NCI-H1694 treated with DMSO at 0.1 percent for 48 hours (cell line): ENCODE measurements at regions not wholly inside any gene's neighbourhood (a gene's known extent, or its start where the extent isn't known, plus 50 kb on each side); places are given as distances from the start of the nearest gene placed in this dataset.

Experiments
- DNase-seq: peaks from one replicate; lab custom pipeline; 2025; lab: John Stamatoyannopoulos, UW

DNA sequence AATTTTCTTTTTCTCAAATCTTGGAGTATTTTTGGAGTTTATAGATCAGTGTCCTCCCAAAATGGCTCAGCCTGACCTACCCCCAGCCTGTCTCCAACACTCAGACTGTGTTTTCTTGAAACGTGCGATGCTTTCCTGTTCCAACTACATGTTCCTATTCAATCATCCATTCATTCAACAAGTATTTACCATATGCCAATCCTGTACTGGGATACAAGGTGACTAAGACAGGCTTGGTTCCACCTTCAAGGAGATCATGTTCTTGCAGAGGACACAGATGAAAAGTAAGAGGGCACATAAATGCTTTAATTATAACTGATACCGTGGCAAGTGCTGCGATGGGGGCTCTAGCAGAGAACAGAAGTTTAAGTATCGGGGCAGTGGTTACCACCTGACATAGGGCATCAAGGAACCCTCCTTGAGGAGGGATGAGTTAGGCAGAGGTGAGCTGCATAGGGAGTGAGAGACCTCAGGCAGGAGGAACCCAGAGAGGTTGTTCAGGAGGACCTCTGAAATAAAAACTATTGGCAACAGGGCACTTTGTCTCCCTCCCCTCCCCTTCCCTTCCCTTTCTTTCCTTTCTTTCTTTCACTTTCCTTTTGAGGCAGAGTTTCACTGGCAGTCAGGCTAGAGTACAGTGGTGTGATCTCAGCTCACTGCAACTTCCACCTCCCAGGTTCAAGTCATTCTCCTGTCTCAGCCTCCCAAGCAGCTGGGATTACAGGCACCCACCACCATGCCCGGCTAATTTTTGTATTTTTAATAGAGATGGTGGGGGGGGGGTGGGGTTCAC lies 469.0 kb downstream of the EPHA4 start:
- no peak for DNase-seq

DNA sequence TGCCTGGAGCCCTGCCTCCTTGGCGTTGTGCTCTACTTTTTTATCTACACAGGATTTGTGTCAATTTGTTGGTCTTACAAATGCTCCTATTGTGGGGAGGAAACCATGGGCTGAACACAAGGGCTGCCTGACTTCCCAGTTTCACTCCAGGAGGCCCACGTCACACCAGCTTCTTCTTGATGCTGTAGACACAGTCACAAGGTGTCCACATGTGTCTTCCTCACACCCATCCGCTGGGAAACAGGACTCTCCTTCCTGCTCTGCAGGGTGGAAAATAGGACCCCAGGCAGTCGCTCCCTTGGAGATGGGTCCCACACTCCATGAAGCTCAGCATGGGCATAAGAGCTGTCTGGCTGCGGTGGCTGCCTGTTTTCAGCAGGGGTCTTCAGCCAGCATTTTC lies 468.2 kb downstream of the EPHA4 start:
- no peak for DNase-seq

DNA sequence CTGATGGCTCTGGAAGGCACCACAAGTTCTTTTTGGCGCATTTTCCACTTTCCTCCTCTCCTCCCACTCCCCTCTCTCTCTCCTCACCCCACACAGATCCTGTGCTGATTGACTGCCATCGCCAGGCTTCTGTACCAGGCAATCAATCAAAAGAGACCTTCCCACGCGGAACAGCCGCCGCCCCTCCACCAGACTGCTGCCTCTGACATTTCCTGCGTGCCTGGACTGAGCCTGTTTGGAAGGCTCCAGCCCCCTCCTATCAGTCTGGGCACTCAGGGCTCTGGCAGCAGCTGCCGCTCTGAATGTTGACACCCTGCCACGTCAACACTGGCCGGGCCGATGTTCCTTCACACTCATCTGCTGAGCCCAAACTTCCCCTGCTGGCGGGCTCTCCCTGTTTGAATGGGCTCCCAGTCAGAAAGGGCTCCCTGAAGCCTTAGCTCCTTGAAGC lies 467.7 kb downstream of the EPHA4 start:
- DNase-seq = peak; percentile 84

DNA sequence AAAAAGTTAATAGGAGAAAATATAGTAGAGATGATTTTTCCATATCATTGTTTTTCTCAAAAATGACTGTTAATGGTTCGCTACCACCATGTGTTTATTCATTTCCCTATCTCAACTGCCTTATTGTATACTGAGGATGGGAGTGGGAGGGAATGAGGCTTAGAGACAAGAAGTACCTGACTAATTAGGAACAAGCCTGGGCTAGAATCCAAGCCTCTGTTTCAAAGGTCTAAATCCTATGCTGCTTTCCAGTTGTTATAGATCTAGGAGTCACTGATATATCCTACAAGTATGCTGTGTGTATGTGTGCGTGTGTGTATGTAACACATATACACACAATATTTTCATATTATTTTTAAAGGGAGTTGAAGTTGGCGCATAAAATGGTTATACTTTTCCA lies 465.9 kb downstream of the EPHA4 start:
- DNase-seq = no peak

DNA sequence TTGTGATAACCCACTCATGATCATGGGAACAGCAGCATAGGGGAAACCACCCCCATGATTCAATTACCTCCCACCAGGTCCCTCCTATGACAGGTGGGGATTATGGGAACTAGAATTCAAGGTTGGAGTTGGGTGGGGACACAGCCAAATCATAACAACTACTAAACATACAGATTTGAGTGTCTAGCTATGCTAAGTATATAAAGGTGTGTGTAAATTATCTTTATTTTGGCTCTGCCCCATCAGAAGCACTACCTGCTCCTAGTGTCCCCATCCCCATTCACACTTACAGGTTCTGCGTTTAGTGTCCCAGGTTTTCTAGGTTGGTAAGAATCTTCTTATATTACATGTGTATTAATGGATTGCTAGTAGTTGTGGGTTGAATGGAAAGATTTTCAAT lies 464.7 kb downstream of the EPHA4 start:
- no peak for DNase-seq

DNA sequence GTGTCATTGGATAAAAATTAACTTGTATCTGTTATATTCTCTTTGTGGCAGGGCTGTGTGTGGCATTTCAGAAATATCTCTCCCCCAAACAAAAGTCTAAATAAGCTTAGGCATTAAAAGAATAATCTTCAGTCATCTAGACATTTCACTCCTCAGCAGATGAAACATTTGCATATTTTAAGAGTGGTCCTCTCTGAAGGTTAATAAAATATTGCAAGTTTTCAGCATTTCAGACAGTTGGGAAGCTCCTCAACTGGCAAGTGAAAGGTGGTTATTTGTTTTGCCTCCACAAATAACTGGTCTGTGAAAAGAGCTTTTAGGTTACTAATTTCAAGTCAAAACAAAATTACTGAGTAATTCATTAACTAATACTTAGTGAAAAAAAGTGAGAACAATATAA lies 462.6 kb downstream of the EPHA4 start:
- no peak for DNase-seq

DNA sequence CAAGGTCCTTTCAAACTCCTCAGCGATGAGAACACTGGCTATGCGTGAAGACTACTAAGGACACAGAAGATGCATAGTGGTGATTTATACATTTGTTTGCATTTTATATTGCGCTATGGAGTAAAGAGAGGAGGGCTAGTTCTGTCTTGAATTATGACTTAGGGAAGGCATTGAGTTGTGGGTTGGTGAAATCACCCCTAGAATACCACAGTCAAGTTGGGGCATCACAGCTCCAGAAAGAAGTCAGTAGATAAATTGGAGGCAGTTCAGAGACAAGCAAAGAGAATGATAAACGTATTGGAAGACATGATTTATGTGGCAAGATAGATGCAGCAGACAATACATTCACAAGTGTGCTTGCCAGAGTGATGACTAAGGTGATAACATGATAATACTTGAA lies 460.4 kb downstream of the EPHA4 start:
- DNase-seq = no peak

DNA sequence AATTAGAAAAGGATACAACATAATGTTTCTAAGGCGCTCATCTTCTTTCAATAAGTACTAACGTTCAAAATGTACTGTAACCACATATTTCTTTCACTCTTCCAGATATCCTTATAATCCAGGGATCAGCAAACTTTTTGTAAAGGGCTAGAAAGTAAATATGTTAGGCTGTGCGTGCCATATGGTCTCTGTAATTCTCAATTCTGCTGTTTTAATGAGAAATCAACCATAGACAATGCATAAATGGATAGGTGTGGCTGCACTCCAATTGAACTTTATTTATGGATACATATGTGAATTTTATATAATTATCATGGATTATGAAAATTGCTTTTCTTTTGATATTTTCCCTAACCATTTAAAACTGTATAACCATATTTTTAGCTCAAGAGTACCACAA lies 459.4 kb downstream of the EPHA4 start:
- peak; percentile 62 for DNase-seq

DNA sequence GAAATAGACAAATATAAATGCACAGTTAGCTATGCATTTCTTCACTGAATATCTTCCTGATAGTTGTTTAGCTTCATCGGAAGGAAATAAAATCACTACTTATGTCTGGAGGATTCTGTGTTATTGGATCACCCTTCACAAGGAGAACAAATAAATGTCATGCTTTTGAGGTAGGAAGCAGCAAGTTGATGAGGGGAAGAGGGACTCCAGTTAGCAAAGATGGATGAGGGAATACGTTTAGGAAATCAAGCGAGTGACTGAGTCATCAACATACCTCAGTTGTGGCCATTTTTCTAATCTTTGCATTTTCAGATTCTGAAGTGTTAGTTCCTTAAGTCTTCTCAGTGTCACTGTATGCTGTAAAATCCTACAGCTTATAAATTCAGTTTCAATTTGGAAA lies 456.2 kb downstream of the EPHA4 start:
- DNase-seq = no peak

DNA sequence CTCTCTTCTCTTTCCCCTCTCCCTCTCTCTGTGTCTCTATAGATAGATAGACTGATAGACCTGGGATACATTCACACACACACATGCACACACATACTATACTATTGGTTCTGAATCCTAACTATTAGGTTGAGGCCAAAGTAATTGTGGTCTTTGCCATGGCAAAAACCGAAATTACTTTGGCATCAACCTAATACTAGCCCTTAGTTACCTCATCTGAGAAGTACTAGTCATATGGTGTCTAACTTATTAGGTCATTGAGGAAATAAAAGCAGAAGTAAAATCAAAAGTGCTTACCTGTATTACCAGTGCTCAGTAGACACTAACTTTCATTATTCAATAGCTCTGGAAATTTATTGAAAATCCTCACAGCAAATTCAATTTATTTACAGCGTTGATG lies 451.5 kb downstream of the EPHA4 start:
- no peak for DNase-seq

DNA sequence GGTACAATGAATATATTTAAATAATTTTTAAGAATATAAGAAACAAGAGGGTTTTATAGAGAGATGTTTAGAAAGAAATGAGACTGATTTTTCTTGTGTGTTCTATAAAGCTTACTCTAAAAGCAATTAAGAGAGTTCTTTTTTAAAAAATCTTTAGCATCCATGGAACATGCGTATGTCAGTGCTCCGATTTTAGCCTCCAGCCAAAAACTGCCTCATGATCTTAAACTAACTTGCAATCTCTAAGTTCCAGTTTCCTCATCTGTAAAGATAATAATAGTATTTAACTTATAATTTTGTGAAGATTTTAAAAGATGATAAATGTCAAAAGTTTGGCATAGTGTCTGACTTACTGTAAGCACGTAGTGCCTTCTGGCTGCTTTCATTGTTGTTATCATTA lies 448.7 kb downstream of the EPHA4 start:
- DNase-seq = no peak

DNA sequence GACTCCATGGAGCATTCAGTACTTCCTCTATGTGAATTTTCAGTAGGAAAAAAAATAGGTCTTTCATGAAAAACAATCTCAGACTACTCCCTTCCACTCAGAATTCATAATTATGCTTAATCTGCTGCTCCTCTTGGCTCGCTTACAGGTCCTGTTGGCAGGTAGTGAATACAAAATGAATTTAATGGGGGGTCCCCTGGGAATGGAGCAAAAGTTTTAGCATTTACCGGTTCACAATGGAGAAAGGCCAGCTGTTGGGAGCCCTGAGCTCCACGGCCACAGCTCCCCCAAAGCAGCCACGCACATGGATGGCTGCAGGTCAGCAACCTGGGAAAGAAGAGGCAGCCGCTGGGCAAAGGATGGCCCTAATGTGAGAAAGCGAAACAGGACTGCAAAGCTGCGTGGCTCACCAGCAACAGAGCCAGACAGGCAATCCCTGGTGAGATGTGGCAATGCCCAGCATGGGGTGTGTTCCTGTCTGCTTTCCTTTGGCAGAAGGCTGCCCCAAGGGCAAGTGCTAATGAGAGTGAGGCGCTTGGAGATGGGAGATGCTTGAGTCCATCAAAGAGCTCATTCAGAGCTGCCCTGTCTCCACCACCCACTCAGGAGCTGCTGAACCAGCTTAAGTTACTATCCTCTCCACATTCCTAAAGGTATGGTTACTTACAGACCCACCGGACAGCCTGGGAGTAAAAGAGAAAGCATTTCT lies 447.4 kb downstream of the EPHA4 start:
- peak; percentile 78 for DNase-seq

DNA sequence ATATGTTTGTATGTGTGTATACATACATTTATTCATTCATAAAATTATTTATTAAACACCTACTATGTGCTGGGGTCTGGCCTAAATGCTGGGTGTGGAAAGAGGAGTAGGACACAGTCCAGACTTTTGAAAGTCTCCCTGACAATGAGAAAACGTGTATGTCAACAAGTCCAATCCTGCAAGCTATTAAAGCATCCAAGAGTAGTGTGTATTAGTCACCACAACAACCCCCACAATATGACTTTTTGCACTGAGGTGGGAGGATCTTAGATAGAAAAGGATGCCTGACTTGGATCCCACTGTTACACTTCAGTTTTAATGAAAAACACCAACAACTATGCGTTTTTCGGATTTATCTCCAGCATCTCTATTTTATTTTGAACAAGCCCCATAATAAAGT lies 446.4 kb downstream of the EPHA4 start:
- DNase-seq = no peak

DNA sequence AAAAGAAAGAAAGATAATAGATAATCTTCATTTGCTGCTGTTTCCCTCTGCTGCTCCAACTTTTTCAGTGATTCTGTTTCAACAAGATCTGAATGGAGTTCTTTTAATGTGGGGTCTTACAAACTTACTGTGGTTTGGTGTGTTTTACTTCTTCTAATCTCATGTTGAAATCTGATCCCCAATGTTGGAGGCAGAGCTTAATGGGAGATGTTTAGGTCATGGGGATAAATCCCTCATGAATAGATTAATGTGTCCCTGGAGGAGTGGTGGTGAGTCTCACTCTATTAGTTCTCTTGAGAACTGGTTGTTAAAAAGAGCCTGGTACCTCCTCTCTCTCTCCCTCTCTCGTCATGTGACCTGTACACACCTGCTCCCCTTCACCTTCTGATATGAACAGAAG lies 442.4 kb downstream of the EPHA4 start:
- DNase-seq = no peak

DNA sequence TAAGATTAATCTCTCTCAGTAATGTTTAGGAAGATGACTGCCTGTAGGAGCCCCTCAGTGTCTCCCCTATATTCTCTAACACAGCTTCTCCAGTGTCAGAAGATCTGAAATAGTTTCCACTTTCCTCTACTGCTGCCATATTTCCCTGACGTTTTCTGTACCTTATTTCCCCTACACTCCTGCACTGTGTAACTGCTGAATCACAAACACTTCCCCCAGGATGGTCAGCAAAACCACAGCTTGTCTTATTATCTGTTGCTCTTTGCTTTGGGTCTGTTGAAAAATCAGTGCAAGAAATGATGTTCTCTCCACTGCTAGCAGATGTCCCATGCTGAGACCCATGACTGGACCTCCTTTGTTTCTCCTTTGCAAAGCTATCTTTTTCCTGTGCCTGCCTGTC lies 441.7 kb downstream of the EPHA4 start:
- DNase-seq = no peak

DNA sequence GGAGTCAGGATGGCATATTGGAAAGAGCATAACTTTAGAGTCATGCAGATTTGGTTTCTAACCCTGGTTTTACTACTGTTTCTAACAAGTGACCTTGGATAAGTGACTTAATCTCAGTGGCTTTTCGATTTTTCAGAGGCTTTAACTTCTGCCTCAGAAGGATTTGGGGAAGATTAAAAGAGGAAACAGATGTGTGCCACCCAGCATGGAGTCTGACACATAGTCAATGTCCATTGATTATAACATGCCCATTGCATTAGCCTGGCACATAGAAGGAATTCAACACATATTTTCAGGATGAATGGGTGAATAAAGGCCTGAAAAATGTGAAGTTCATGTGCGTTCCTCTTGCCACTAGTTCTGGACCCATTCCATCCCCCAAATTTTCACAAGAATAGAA lies 438.2 kb downstream of the EPHA4 start:
- DNase-seq = no peak

DNA sequence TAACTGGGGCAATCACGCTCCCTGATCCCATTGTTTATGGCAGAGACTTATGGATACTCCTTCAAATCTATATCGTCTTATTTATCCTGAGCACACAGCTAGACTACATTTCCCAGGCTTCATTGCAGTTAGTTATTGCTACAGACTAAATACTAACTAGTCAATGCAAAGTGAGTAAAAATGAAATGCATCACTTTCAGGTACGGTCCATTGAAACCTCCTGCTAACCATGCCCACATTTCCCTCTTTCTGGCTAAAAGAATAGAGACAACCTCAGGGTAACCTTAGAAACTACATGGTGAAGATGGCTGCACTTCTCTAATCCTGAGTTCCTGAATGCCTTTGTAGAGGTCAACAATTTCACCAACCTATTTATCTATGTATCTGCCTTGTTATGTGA lies 437.4 kb downstream of the EPHA4 start:
- no peak for DNase-seq

DNA sequence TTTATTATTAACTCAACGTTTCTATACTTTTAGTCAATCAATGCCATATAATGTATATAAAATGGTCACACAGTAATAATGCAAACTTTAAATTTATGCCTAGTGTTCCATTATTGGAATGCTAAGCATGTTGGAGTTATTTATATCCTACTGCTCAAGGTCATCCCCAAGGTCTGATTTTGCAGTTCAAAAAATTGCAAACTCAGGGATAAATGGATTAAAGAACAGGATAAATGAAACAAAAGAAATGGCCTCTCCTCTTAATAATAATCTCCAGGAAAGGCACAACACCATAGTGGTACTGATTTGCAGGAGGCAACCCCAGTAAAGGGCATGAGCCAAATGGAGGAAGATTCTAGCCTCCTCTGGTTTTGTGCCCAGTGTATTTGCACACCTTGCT lies 436.4 kb downstream of the EPHA4 start:
- DNase-seq = no peak

DNA sequence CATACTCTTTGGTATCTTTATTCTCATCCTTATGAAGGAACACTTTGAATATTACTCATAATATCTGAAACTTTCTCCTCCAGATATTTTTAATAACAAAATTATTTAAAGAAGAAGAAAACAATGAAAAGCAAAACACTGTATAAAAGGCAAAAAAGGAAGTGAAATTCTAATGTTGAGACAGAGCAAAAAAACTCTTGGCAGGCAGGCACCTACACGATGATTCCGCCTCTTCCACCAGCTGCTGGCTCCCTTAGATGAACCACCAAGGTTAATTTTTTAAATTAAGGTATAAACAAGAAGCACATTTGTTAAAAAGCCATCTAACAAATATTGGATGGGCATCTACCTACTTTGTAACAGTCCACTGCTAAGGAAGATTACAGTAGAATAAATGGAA lies 434.7 kb downstream of the EPHA4 start:
- no peak for DNase-seq

DNA sequence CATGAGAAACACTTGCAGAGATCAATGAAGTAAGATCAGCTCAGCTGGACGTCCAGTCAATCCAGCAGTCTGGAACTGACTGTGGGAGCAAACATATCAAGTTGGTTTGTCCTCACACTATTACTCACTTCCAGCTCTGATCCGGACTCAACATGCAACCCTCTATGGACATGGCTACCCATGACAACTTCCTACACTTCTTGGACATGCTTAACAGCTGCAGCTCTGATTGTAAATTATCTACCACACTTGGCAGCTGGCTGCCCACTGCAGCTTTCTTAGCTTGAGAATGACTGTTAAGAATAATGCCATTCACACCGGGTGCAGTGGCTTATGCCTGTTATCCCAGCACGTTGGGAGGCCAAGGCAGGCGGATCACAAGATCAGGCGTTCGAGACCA lies 429.8 kb downstream of the EPHA4 start:
- no peak for DNase-seq

DNA sequence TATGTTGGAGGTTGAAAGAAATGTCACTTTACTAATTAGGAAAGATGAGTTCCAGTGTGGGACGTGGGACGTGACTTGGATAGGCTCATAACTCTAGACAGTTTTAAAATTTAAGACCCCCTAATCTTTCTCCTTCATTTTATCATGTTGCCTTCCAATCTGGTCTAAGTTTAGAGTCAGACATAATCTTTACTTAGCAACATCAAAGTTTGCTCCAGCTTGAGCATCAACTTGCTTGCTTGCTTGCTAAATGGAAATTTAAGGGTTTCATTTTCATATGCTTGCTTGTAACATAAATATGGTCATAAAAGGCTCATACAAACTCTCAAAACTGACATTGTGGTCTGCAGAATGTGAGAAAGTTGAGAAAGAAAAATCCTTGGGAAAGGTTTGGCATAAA lies 428.9 kb downstream of the EPHA4 start:
- no peak for DNase-seq

DNA sequence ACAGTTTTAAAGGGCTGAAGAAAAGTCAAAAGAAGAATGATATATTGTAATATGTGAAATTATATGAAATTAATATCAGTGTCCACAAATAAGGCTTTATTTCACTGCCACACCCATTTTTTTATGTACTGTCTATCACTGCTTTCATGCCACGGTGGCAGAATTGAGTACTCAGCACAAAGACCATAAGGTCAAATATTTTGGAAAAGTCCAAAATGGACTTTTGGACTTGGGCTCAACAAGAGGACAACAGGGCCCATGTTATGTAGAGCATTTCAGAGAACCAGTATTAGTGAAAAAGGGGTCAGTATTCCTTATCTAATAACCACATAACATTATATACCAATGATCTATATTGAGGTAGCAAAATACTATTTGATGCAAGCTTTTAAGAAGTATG lies 427.2 kb downstream of the EPHA4 start:
- no peak for DNase-seq

DNA sequence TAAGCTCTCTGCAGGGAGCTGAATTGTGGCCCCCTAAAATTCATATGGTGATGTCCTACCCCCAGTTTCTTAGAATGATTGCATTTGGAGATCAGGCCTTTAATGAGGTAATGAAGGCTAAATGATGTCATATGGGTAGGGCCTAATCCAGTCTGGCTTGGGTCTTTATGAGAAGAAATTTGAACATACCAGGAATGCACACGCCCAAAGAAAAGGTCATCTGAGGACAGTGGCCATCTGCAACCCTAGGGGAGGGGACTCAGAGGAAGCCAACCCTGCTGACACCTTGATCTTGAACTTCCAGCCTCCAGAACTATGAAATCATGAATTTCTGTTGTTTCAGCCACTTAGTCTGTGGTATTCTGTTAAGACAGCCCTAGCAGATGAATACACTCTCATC lies 426.7 kb downstream of the EPHA4 start:
- no peak for DNase-seq

DNA sequence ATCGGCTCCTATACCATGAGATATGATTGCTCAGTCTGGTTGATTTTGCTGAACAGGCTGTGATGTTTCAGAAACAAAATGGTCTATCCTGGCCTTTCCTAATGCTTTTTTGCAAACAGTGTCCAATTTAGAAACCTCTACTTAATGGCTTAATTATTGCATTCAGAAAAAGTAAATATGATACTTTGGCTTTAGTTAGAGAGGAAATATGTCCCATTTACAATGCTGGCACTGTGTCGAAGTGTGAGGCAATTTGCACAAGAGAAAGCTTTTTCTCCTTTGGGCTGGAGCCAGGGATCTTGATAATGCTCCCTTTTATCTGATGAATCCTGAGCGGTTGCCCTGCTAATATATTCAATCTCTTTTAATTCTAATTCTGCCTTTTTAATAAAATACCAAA lies 418.9 kb downstream of the EPHA4 start:
- no peak for DNase-seq
